ENCODE measurements at regions not wholly inside any gene's neighbourhood (a gene's known extent, or its start where the extent isn't known, plus 50 kb on each side); places are given as distances from the start of the nearest gene placed in this dataset.

DNA sequence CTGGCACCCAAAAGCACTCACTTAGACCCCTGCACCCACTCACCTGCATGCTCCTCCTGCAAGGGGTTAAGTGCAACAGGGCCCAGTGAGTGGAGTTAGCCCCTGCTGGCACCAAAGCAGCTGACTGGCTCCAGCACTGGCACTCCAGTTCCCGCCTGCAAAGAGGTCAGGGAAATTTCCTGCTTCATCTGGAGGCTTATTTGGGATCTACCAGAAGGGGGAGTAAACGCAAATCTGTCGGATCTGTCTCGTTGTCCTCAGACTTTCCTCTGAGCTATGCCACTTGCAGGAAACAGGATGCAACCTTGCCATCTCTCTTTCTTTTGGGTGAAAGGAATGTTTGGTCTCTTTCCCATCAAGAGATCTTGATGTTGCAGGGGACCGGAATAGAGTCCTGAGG lies 435.6 kb downstream of the PCDH10 start:
- TF ChIP-seq, protein P1, sequence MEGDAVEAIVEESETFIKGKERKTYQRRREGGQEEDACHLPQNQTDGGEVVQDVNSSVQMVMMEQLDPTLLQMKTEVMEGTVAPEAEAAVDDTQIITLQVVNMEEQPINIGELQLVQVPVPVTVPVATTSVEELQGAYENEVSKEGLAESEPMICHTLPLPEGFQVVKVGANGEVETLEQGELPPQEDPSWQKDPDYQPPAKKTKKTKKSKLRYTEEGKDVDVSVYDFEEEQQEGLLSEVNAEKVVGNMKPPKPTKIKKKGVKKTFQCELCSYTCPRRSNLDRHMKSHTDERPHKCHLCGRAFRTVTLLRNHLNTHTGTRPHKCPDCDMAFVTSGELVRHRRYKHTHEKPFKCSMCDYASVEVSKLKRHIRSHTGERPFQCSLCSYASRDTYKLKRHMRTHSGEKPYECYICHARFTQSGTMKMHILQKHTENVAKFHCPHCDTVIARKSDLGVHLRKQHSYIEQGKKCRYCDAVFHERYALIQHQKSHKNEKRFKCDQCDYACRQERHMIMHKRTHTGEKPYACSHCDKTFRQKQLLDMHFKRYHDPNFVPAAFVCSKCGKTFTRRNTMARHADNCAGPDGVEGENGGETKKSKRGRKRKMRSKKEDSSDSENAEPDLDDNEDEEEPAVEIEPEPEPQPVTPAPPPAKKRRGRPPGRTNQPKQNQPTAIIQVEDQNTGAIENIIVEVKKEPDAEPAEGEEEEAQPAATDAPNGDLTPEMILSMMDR (IDR thresholded peaks at IDR 0.05) = no peak
- TF ChIP-seq POLR2AphosphoS5 (IDR thresholded peaks at IDR 0.05; ENCODE audit: insufficient read depth in 1 of 2, low read depth in 1 of 2) = no peak
